ENCODE measurements at regions not wholly inside any gene's neighbourhood (a gene's known extent, or its start where the extent isn't known, plus 50 kb on each side); places are given as distances from the start of the nearest gene placed in this dataset.
A peak's percentile ranks its signal among the peaks of the same experiment; 100 is the strongest.

DNA sequence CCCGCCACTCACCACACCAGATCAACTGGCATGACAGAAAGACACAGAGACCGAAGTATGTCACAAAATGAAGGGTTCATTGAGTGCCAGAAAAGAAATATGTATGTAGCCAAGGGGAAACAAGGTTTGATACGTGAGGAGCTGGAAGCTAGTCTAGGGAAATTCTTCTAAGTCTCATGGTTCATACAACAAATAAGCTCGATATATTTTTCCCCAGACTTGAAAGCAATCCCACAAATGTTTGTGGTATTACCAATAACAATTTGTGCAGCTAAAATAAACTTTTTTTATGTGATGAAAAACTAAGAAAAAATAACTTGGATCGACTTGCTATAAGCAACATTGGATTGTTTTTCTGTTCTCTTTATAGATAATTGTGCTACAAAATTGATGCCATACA lies 777.0 kb downstream of the TSN start:
- TF ChIP-seq, protein P1, sequence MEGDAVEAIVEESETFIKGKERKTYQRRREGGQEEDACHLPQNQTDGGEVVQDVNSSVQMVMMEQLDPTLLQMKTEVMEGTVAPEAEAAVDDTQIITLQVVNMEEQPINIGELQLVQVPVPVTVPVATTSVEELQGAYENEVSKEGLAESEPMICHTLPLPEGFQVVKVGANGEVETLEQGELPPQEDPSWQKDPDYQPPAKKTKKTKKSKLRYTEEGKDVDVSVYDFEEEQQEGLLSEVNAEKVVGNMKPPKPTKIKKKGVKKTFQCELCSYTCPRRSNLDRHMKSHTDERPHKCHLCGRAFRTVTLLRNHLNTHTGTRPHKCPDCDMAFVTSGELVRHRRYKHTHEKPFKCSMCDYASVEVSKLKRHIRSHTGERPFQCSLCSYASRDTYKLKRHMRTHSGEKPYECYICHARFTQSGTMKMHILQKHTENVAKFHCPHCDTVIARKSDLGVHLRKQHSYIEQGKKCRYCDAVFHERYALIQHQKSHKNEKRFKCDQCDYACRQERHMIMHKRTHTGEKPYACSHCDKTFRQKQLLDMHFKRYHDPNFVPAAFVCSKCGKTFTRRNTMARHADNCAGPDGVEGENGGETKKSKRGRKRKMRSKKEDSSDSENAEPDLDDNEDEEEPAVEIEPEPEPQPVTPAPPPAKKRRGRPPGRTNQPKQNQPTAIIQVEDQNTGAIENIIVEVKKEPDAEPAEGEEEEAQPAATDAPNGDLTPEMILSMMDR (IDR thresholded peaks at IDR 0.05; ENCODE audit: control insufficient read depth, extremely low read depth, insufficient read depth) = no peak
- no peak overlapping the region for H3K4me3 ChIP-seq (ENCODE audit: low read depth, low read length)

DNA sequence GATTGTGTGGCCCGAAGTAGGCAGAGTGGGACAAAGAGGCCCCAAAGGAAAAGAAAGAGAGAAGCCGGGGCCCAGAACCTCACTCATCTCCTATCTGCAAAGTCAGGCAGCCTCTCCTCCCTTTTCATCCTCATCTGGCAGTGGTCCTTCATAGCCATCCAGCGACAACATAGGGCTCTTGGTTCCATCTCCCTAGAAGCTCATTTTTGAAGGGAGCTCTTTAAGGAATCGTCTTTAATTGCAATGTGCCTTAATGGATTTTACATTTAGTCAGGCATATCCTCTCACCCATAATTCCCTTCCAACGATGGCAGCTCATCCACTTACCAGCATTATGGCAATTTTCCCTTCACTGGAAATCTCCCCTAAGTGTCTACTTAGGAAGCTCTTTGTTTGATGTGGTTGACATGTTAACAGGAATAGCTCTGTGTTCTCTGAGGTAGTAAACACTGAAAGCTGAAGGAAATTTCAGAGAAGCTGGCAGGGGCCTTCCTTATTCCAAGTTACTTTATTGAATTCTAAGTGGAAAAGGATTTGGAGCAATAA lies 780.6 kb downstream of the TSN start:
- DNase-seq (ENCODE audit: low read depth) = no peak
- no peak overlapping the region for H3K4me3 ChIP-seq (ENCODE audit: low read depth, low read length)
- TF ChIP-seq, protein P1 (IDR thresholded peaks at IDR 0.05; ENCODE audit: control insufficient read depth, extremely low read depth, insufficient read depth) = no peak

More for the DNA sequence above, 777.0 kb downstream of the TSN start:
- DNase-seq (ENCODE audit: low read depth) = no peak

DNA sequence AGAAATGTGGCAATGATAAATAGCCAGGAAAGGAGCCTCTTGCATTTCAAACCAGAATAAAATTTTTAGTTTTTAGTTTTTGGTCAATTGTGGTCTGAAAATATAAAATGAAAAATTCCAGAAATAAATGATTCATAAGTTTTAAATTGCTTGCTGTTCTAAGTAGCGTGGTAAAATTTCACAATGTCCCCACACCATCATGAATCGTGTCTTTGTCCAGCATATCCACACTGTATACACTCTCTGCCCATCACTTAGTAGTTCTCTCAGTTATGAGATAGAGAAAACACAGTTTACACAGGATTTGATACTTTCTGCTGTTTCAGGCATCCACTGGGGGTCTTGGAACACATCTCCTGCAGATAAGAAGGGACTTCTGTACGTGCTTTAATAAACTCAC lies 783.9 kb downstream of the TSN start:
- H3K4me3 ChIP-seq (ENCODE audit: low read depth, low read length) = no peak overlapping the region
- TF ChIP-seq, protein P1 (IDR thresholded peaks at IDR 0.05; ENCODE audit: control insufficient read depth, extremely low read depth, insufficient read depth) = no peak
- DNase-seq (ENCODE audit: low read depth) = no peak

DNA sequence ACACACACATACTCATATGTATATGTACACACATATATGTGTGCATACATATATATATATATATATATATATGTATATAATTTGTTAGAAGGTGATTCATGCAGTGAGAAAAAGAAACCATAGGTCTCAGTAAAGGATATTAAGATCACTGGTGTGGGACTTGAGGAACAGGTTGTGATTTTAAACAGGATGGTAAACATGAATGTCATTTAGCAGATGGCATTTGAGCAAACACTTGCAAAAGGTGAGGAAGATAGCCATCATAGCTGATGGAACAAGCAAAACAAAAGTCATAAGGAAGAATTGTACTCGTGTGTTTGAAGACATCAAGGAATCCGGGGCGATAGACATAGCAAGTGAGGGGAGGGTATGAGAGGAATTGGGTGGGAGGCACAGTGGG lies 784.5 kb downstream of the TSN start:
- DNase-seq (ENCODE audit: low read depth) = peak; percentile 85
- TF ChIP-seq, protein P1 (IDR thresholded peaks at IDR 0.05; ENCODE audit: control insufficient read depth, extremely low read depth, insufficient read depth) = no peak
- no peak overlapping the region for H3K4me3 ChIP-seq (ENCODE audit: low read depth, low read length)

DNA sequence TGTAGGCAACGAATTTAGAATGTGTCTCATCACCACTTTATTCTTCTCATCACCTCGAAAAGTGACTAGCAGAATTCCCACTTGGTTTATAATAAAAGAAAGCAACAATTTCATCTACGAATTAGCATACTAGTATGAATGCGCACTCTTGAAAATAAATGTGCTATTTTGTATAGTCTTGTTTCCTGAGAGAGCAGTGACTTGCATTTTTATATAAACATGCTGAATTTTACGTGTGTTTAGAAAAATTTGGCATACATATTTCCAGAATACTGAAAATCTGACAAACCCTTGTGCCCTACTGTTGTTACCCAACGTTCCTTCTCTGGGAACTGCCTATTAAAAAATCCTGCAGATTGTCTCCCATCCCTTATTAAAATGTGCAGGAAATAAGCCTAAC lies 786.8 kb downstream of the TSN start:
- no peak for DNase-seq (ENCODE audit: low read depth)
- TF ChIP-seq, protein P1 (IDR thresholded peaks at IDR 0.05; ENCODE audit: control insufficient read depth, extremely low read depth, insufficient read depth) = no peak
- no peak overlapping the region for H3K4me3 ChIP-seq (ENCODE audit: low read depth, low read length)

DNA sequence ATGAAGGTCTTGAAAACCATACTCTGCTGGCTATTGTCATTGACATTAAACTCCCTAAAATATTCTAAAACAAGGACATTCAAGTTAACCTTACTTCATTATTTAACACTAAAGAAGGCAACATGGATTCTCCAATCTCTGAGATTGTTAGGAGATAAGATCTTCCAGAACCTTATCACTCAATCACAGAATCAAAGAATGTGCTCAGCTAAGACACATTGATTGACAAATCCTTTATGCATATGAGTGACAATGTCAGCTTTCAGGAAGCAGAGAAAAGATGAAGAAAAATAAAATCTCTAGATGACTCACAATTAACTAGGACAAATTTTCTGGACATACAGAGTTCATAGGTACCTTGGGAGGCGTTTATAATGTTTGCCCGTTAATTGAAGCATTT lies 787.2 kb downstream of the TSN start:
- TF ChIP-seq, protein P1 (IDR thresholded peaks at IDR 0.05; ENCODE audit: control insufficient read depth, extremely low read depth, insufficient read depth) = no peak
- no peak for DNase-seq (ENCODE audit: low read depth)
- H3K4me3 ChIP-seq (ENCODE audit: low read depth, low read length) = no peak overlapping the region

DNA sequence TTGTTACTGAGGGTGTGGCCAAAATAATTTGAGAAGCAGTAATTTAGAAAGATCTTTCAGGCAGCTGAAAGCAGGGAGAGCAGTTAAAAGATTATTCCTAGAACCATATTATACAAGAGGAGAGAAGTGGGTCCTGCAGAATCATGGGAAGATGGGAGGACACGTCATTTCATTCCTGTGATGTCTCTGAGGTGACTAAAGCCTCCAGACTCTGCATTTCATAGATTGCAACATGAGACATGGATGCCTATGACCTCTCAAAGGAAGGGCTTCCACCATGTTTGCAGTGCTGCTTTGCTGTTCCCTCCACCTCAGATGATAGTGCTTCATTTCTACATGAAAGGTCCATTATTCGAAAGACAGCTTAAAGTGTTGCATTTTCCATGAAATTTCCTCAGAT lies 788.4 kb downstream of the TSN start:
- no peak for DNase-seq (ENCODE audit: low read depth)
- TF ChIP-seq, protein P1 (IDR thresholded peaks at IDR 0.05; ENCODE audit: control insufficient read depth, extremely low read depth, insufficient read depth) = no peak
- no peak overlapping the region for H3K4me3 ChIP-seq (ENCODE audit: low read depth, low read length)

Data from LNCaP clone FGC (cell line).